ENCODE measurements at regions not wholly inside any gene's neighbourhood (a gene's known extent, or its start where the extent isn't known, plus 50 kb on each side); places are given as distances from the start of the nearest gene placed in this dataset.

DNA sequence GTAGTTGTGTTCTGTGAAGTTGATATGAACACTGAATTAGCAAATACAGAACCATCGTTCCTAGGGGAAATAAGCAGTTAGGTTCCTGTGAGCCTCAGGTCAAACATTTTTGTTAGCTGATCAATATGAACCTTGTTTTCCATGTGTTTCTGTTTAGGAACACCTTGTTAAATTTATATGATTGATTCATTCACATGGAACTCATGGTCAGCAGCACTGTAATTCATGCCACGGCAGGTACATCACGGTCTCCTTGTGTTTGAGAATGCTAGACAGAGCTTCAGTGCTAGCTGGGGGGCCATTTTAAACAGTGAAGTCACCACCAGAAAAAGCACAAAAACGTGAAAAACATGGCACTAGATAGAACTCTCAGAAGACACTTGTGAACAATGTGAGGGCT lies 62.2 kb downstream of the MYCN start:
- no peak for TF ChIP-seq POLR2AphosphoS5 (IDR thresholded peaks at IDR 0.05)
- no peak for TF ChIP-seq CTCF (IDR thresholded peaks at IDR 0.05)
